HG02943 (cell line): ENCODE measurements at regions not wholly inside any gene's neighbourhood (a gene's known extent, or its start where the extent isn't known, plus 50 kb on each side); places are given as distances from the start of the nearest gene placed in this dataset.
"Not testable (repeated sequence)": the region's sequence is repeated elsewhere in the genome, so short reads cannot be mapped to it uniquely, and the experiment has no call there.

Source experiments
- ATAC-seq: cut with Tn5 transposase; IDR thresholded peaks from one replicate; pipeline ENCODE4 v1.9.1; 2021; ENCODE audit warnings: mild to moderate bottlenecking, low read depth, moderate library complexity; ENCODE audit not compliant: unreplicated experiment

DNA sequence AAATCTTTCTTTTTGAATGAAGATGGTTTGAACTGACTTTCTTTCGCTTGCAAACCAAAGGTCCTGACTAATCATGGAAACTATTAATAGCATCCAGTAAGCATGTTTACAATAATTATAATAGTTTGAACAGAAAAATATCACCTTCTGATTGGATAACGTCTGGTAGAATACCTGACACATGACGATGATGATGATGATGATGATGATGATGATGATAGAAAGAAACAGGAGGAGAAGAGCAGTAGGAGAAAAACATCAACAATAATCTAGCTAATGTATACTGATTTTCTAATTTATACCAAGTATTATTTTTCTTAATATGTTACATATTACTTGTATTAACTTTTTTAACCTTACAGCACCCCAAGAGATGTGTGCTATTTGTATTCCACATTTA, 157.5 kb upstream of the SPRY2 start:
- ATAC-seq, result no peak

GRCh38 chr13:80497978-80498377, 157.1 kb upstream of the SPRY2 start:
- ATAC-seq, result no peak

- ATAC-seq, result no peak
These were observed 156.5 kb upstream of the SPRY2 start for GRCh38 chr13:80497439-80497838.

GRCh38 chr13:80496721-80497397, 155.9 kb upstream of the SPRY2 start:
- no peak for ATAC-seq

- not testable (repeated sequence) for ATAC-seq
These were observed 149.6 kb upstream of the SPRY2 start for GRCh38 chr13:80490491-80490943.

DNA sequence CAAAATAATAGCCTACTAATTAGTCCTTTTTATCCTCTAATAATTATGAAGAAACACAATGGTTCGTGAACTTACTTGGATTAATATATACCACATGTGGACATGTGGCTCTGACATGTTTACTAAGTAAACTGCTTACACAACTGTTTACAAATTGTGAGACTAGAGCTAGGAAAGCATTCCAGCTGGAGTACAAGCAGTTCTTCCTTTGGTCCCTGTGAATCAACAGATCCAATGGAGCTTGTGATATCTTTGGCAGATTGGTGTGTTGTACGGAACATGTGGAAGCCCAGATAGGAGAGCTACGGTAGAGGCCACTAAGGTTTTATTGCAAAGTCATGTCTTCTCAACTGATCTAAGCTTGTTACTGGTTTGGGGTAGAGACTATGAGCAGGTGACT, 145.5 kb upstream of the SPRY2 start:
- no peak for ATAC-seq

DNA sequence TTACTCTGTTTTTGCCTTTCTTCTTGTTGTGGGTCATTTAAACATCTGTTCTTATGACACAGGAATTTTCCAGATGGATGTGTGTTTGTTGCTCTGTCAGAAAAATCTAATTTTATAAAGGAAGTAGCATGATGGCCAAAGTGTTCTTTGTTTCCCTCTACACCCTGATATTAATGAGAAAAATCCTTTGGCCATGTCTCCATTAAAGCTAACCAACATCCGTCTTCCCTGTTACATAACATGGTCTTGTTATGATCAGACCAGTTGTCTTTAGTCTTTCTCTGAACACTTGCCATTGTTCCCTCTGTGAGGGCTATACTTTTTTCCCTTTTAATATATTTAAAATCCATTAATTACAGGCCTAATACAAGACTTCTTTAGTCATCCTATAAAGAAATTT, 142.2 kb upstream of the SPRY2 start:
- ATAC-seq, result no peak

DNA sequence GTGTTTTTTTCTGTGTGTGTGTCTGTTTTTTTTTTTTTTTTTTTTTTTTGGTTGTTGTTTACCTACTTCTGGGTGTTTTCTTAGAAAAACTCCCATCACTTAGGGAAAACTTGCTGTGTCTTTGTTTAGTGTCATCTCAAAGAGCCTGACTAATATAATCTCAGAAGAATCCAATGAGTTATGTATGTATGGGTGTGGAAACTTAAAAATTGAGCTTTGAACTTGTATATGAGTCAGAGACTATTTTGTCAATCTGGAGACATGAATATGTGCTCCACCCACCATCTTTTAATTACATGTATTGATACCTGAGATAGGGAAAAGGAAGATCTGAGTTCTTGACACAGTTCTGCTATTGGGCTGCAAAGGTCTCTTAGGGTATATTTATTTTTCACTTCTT, 140.7 kb upstream of the SPRY2 start:
- no peak for ATAC-seq

DNA sequence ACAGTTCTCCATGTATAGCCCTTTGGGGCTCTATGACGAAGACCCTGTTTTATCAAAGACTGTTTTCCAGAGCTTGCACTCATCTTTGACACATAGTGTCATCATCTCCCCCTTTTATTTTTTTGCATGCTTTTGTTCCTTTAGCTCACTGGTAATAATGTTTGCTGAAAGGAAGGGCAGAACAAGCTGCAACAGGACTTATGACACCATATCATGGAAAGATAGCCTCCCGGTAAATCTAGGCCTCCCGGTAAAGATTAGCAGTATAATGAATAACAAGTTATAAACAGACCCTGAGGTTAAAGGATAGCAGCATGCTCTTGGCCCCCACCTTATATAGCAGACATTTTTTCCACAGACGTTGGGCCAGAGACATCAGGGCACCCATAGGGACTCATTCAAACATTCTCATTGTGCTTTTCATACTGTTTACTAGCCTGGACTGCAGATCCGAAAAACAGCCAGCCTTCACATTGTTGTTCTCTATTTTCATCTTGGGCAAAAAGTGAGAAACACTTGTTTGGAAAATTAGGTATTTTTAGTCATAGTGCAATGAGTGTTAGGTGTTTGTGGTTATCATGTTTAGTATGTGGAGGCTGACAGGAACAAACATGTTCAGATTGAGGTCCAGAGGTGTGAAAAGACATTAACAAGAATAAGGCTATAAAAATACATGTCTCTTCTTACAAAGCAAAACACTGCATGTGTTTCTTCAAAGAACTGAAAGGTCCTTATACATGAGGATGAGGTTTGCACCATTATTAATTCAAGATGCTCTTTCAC, 136.9 kb upstream of the SPRY2 start:
- ATAC-seq, result no peak

DNA sequence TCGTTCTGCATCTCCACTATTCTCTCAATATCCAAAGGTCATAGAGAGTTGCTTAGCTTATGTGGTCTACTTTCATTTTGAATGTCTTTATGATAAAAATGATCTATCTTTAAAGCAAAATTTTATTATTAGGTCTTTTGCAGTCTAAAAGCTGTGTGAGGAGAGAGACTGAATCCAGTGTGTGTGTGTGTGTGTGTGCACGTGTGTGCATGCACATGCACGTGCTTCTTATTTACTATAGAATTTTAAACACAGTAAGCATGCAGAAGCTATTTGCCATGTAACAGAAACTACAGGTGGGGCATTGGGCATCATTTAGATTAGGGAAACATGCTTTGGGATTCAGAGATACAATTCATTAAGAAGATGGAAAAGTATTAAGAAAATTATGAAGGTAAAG, 136.0 kb upstream of the SPRY2 start:
- ATAC-seq, result no peak

DNA sequence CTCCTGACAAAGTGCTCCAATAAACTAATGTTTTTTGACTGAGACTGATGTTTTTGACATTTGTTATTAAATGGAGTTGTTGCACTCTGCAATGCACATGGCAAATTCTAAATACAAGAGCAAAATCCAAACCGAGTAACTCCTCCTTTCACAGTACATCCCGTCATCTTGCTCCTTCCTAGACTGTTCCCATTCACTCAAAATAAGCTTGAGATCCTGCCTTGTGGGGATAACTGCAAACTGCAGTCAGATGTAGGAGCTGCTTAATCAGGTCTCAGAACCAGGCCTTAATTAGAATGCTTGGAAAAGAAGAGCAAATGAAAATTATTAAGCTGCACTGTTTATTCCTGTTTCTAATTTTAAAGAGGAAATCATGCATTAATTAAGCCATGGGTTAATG, 134.8 kb upstream of the SPRY2 start:
- no peak for ATAC-seq

DNA sequence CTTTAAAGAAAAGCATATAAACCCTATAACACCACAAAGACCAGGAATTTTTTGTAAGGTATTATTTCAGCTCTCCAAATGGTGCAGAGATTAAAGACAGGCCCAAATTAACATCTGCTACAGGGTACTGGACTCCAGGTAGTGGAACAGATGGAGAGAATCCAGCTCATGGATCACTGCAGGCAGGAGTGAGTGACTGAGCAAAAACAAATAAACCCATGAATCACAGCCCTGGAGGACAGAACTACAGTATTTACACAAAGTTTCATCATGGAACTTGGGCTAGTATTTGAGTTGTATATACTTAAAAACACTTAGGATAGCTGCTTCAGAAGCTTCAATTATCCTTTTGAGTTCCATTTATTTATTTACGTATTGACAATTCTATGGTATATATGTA, 132.8 kb upstream of the SPRY2 start:
- no peak for ATAC-seq

DNA sequence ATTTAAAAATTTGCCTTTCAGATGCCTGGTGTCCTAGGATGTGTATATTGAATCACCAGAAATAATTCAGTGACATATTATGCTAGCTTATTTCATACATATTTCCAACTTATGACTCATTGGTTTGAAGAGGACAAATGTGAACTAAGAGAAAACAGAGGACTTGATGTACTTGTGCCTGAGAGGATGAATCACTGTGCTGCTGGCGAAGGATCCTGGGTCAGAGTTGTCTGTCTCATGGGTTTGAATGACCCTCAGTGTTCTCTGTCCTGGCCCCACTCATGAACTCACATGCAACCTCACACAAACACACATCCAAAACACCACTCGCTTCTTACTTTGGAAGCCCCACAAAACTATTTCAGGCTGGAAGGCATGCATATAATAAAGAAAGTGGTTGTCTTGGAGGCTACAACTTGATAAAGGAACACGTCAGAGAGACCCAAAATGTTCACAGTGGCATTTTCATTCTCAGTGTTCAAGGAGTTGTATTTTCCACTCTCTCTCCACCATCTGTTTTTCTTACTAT, 129.0 kb upstream of the SPRY2 start:
- no peak for ATAC-seq

DNA sequence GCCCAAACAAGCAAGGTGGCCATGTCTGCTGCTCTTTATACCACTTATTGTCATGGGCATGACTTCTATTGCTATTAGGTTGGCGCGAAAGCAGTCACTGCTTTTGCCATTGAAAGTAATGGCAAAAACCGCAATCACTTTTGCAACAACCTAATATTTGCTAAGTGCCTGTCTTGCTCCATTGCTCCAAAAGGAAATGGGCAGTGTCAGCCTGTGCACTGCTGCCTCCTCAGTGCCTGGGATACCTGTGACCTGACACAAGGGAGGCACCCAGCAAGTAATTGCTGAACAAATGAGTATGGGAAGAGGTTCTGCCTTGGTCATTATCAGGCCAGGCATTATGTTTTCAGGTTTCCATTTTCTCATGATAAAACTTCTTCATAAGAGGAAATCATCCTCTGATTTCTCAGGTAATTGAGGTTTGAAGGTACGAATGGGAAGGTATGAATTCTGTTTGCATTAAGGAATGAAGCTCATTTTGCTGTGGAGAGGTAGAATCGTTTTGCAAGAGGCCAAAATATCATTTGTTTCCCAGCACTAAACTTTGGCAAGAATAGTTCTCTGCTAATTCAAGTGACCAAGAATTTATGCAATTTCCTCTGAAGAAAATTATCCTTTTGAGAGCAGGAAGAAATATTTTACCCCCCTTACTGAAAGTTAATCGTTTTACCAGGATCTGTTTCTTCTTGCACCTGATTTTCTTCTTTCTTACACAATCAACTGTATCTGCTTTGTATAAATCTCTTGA, 128.4 kb upstream of the SPRY2 start:
- no peak for ATAC-seq

- ATAC-seq, result no peak
These were observed 124.4 kb upstream of the SPRY2 start for GRCh38 chr13:80465321-80465720.

- no peak for ATAC-seq
These were observed 122.9 kb upstream of the SPRY2 start for GRCh38 chr13:80463673-80464352.

- no peak for ATAC-seq
These were observed 121.6 kb upstream of the SPRY2 start for GRCh38 chr13:80462567-80462966.

GRCh38 chr13:80462037-80462436, 121.1 kb upstream of the SPRY2 start:
- no peak for ATAC-seq

DNA sequence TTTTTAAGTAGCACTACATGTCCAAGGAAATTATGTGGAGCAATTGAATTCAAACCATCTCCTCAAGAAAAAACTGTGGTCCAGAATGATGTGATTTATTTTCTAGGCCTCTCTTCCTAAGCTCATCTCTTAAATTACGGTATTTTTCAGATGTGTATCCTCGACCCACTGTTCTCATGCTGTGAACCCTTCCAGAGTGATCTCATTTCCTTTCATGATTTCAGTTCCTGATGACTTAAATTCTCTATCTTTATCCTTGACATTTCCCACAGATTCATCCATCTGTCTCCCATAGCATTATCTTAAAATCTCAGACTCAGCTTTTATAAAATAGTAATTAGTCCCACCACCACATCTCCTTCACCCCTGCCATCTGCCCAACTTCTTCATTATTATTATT, 117.6 kb upstream of the SPRY2 start:
- ATAC-seq, result no peak

- ATAC-seq, result no peak
These were observed 113.3 kb upstream of the SPRY2 start for GRCh38 chr13:80454245-80454644.

- ATAC-seq, result no peak
These were observed 111.4 kb upstream of the SPRY2 start for GRCh38 chr13:80452279-80452678.
